Neural cell (in vitro differentiated cells): ENCODE measurements at regions not wholly inside any gene's neighbourhood (a gene's known extent, or its start where the extent isn't known, plus 50 kb on each side); places are given as distances from the start of the nearest gene placed in this dataset.

Source experiments
- H2AFZ ChIP-seq: fragments of 200-600, 300-800 bp; sonication (generic), shearing (Covaris generic); 2 replicates; pipeline ENCODE4 v1.6.0; 2014; ENCODE audit warnings: low read depth, mild to moderate bottlenecking, antibody characterized with exemption, low read length, moderate library complexity
- H3F3A ChIP-seq: fragments of 200-600 bp; shearing (Covaris generic); 2 replicates; pipeline ENCODE4 v1.6.1; 2016; ENCODE audit warnings: mild to moderate bottlenecking, moderate library complexity, mixed read lengths, antibody characterized with exemption, low read length; ENCODE audit not compliant: insufficient read depth, poor library complexity, severe bottlenecking
- H3K27ac ChIP-seq: fragments of 200-600, 300-800 bp; sonication (generic), shearing (Covaris generic); 2 replicates; pipeline ENCODE4 v1.5.1; 2014; ENCODE audit warnings: mild to moderate bottlenecking, low read length, moderate library complexity
- H3K27me3 ChIP-seq: fragments of 300-800, 200-600 bp; sonication (generic), shearing (Covaris generic); 2 replicates; pipeline ENCODE4 v1.6.0; 2014; ENCODE audit warnings: mild to moderate bottlenecking, low read depth, low read length, moderate library complexity; ENCODE audit not compliant: insufficient read depth
- H3K36me3 ChIP-seq: fragments of 300-800, 200-600 bp; sonication (generic), shearing (Covaris generic); 2 replicates; pipeline ENCODE4 v1.5.1; 2014; ENCODE audit warnings: mild to moderate bottlenecking, antibody characterized with exemption, low read length, moderate library complexity; ENCODE audit not compliant: insufficient read depth
- H3K4me2 ChIP-seq: fragments of 300-800, 200-600 bp; sonication (generic), shearing (Covaris generic); 2 replicates; pipeline ENCODE4 v1.6.0; 2014; ENCODE audit warnings: mild to moderate bottlenecking, low read length
- H3K4me3 ChIP-seq: fragments of 300-800, 200-600 bp; sonication (generic), shearing (Covaris generic); 2 replicates; pipeline ENCODE4 v1.5.1; 2014; ENCODE audit warnings: mild to moderate bottlenecking, low read length, moderate library complexity
- H3K79me2 ChIP-seq: fragments of 200-600 bp; shearing (Covaris generic); replicated peaks from 2 replicates; pipeline ENCODE4 v1.6.0; 2014; ENCODE audit warnings: mild to moderate bottlenecking, low read length, moderate library complexity; ENCODE audit not compliant: insufficient read depth
- H3K9ac ChIP-seq: fragments of 300-800, 200-600 bp; sonication (generic), shearing (Covaris generic); 2 replicates; pipeline ENCODE4 v1.6.1; 2016; ENCODE audit warnings: mild to moderate bottlenecking, low read length, mixed read lengths
- H3K9me2 ChIP-seq: fragments of 200-600 bp; shearing (Covaris generic); 2 replicates; pipeline ENCODE4 v1.6.1; 2016; ENCODE audit warnings: mild to moderate bottlenecking, low read length, mixed read lengths; ENCODE audit not compliant: insufficient read depth
- H3K9me3 ChIP-seq: fragments of 200-600, 300-800 bp; sonication (generic), shearing (Covaris generic); 2 replicates; pipeline ENCODE4 v1.6.1; 2016; ENCODE audit warnings: mild to moderate bottlenecking, mixed run types, low read length, moderate library complexity, mixed read lengths
- H4K20me1 ChIP-seq: fragments of 200-600 bp; shearing (Covaris generic); 2 replicates; pipeline ENCODE4 v1.6.1; 2016; ENCODE audit warnings: mild to moderate bottlenecking, mixed run types; ENCODE audit not compliant: insufficient read depth
- CTCF ChIP-seq: fragments of 450-650 bp; IDR thresholded peaks from 2 replicates; pipeline ENCODE4 v1.5.1; 2014; ENCODE audit warnings: antibody characterized with exemption, mild to moderate bottlenecking, moderate library complexity; ENCODE audit not compliant: poor library complexity, severe bottlenecking
- EP300 ChIP-seq: fragments of 450-650 bp; conservative IDR thresholded peaks from 2 replicates; pipeline ENCODE4 v1.6.1; 2014; ENCODE audit warnings: antibody characterized with exemption, mild to moderate bottlenecking, moderate library complexity; ENCODE audit not compliant: poor library complexity, severe bottlenecking
- EZH2 ChIP-seq: fragments of 200-600, 300-800 bp; shearing (Covaris generic), sonication (generic); IDR thresholded peaks from 2 replicates; pipeline ENCODE4 v1.6.1; 2014; ENCODE audit warnings: antibody characterized with exemption, low read length, borderline replicate concordance, mild to moderate bottlenecking; ENCODE audit not compliant: insufficient read depth, poor library complexity, severe bottlenecking
- MXI1 ChIP-seq: fragments of 450-650 bp; conservative IDR thresholded peaks from 2 replicates; pipeline ENCODE4 v1.6.1; 2014; ENCODE audit warnings: antibody characterized with exemption, mild to moderate bottlenecking; ENCODE audit not compliant: poor library complexity, severe bottlenecking
- POLR2AphosphoS5 ChIP-seq: IDR thresholded peaks from 2 replicates; pipeline ENCODE4 v1.6.1; 2012
- RAD21 ChIP-seq: fragments of 450-650 bp; conservative IDR thresholded peaks from 2 replicates; pipeline ENCODE4 v1.6.1; 2014; ENCODE audit warnings: antibody characterized with exemption, mild to moderate bottlenecking, moderate library complexity
- SMC3 ChIP-seq: fragments of 450-650 bp; conservative IDR thresholded peaks from 2 replicates; pipeline ENCODE4 v1.6.1; 2014; ENCODE audit warnings: antibody characterized with exemption, mild to moderate bottlenecking, moderate library complexity; ENCODE audit not compliant: poor library complexity
- TAF1 ChIP-seq: IDR thresholded peaks from 2 replicates; pipeline ENCODE4 v1.6.1; 2012; ENCODE audit warnings: low read depth
- TF ChIP-seq, protein P1 (sequence below): IDR thresholded peaks from 2 replicates; pipeline ENCODE4 v1.6.1; 2012; ENCODE audit warnings: borderline replicate concordance

DNA sequence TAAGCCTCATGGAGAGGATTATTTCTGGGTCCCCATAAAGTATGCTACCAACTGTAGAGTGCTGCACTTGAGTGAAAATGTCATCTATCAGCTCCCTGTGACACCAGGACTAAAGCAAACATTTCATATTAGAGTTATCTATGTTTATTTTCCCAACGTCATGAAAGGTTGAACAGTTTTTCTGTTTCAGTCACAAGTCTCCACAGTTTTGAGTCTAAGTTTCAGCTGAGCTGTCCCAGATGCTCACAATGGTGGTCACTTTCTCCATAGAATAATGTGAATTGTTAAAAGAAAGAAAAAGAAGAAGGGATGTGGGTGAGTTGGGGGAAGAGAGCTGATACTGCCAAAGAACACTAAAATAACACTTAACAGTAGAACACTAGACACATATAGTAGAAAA, 126.3 kb upstream of the C9orf72 start:
- H3K4me3 ChIP-seq, result no peak overlapping the region
- H3K27me3 ChIP-seq, result no peaks in the 10 kb centered on the region
- H2AFZ ChIP-seq, result no peak overlapping the region
- no peaks in the 10 kb centered on the region for H3F3A ChIP-seq
- no peak overlapping the region for H3K27ac ChIP-seq
- H4K20me1 ChIP-seq, result no peaks in the 10 kb centered on the region
- H3K9me3 ChIP-seq, result no peaks in the 10 kb centered on the region
- H3K4me2 ChIP-seq, result no peak overlapping the region
- H3K9ac ChIP-seq, result no peak overlapping the region
- no peaks in the 10 kb centered on the region for H3K36me3 ChIP-seq
- H3K9me2 ChIP-seq, result no peaks in the 10 kb centered on the region
- no peak for TF ChIP-seq MXI1
- TF ChIP-seq, protein P1, sequence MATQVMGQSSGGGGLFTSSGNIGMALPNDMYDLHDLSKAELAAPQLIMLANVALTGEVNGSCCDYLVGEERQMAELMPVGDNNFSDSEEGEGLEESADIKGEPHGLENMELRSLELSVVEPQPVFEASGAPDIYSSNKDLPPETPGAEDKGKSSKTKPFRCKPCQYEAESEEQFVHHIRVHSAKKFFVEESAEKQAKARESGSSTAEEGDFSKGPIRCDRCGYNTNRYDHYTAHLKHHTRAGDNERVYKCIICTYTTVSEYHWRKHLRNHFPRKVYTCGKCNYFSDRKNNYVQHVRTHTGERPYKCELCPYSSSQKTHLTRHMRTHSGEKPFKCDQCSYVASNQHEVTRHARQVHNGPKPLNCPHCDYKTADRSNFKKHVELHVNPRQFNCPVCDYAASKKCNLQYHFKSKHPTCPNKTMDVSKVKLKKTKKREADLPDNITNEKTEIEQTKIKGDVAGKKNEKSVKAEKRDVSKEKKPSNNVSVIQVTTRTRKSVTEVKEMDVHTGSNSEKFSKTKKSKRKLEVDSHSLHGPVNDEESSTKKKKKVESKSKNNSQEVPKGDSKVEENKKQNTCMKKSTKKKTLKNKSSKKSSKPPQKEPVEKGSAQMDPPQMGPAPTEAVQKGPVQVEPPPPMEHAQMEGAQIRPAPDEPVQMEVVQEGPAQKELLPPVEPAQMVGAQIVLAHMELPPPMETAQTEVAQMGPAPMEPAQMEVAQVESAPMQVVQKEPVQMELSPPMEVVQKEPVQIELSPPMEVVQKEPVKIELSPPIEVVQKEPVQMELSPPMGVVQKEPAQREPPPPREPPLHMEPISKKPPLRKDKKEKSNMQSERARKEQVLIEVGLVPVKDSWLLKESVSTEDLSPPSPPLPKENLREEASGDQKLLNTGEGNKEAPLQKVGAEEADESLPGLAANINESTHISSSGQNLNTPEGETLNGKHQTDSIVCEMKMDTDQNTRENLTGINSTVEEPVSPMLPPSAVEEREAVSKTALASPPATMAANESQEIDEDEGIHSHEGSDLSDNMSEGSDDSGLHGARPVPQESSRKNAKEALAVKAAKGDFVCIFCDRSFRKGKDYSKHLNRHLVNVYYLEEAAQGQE, result no peak
- no peak for TF ChIP-seq CTCF
- no peak for TF ChIP-seq POLR2AphosphoS5
- TF ChIP-seq EZH2, result no peak
- TF ChIP-seq SMC3, result no peak
- no peak for TF ChIP-seq EP300
- no peak for TF ChIP-seq RAD21
- no peak for TF ChIP-seq TAF1
- no peaks in the 10 kb centered on the region for H3K79me2 ChIP-seq

GRCh38 chr9:27701016-27701415, 127.7 kb upstream of the C9orf72 start:
- H3K36me3 ChIP-seq, result no peaks in the 10 kb centered on the region
- H3F3A ChIP-seq, result no peaks in the 10 kb centered on the region
- TF ChIP-seq MXI1 (no peak), TAF1 (no peak), SMC3 (no peak), CTCF (no peak), POLR2AphosphoS5 (no peak), EP300 (no peak), EZH2 (no peak), RAD21 (no peak)
- TF ChIP-seq, protein P1, result no peak
- H3K9me2 ChIP-seq, result no peaks in the 10 kb centered on the region
- H3K4me3 ChIP-seq, result no peak overlapping the region
- no peak overlapping the region for H2AFZ ChIP-seq
- no peaks in the 10 kb centered on the region for H3K27me3 ChIP-seq
- no peaks in the 10 kb centered on the region for H4K20me1 ChIP-seq
- no peaks in the 10 kb centered on the region for H3K79me2 ChIP-seq
- H3K4me2 ChIP-seq, result no peak overlapping the region
- no peak overlapping the region for H3K27ac ChIP-seq
- no peak overlapping the region for H3K9ac ChIP-seq
- no peaks in the 10 kb centered on the region for H3K9me3 ChIP-seq
